Stimulated activated CD4-positive, alpha-beta T cell treated with anti-CD3 and anti-CD28 coated beads, Interleukin-2, amount 100 ng/mL, for 48 hours (primary cell): ENCODE measurements at regions not wholly inside any gene's neighbourhood (a gene's known extent, or its start where the extent isn't known, plus 50 kb on each side); places are given as distances from the start of the nearest gene placed in this dataset.

Source experiments
- DNase-seq, 2 donors: peaks; one replicate each; pipeline ENCODE4 v3.0.0-alpha.2; 2020

GRCh38 chr3:30122359-30122758 lies 484.0 kb upstream of the TGFBR2 start:
- no peak for DNase-seq

DNA sequence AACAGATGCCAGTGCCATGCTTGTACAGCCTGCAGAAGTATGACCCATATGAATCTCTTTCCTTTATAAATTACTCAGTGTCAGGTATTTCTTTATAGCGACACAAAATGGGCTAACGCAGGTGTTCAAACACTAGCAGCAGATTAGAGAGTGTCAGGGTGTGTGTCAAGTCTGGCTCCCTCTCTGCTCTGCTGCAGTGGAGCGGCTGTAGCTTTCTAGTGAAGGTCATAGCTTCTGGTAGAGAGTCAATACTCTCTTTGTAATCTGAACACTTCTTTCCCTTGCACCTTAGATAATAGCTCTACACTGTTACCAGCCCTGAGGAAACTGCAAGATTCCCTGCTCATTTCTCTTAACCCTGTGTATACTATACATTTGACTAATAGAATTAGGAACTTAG lies 483.2 kb upstream of the TGFBR2 start:
- DNase-seq, result no peak

- DNase-seq, result no peak
These were observed 482.6 kb upstream of the TGFBR2 start for GRCh38 chr3:30123755-30124154.

DNA sequence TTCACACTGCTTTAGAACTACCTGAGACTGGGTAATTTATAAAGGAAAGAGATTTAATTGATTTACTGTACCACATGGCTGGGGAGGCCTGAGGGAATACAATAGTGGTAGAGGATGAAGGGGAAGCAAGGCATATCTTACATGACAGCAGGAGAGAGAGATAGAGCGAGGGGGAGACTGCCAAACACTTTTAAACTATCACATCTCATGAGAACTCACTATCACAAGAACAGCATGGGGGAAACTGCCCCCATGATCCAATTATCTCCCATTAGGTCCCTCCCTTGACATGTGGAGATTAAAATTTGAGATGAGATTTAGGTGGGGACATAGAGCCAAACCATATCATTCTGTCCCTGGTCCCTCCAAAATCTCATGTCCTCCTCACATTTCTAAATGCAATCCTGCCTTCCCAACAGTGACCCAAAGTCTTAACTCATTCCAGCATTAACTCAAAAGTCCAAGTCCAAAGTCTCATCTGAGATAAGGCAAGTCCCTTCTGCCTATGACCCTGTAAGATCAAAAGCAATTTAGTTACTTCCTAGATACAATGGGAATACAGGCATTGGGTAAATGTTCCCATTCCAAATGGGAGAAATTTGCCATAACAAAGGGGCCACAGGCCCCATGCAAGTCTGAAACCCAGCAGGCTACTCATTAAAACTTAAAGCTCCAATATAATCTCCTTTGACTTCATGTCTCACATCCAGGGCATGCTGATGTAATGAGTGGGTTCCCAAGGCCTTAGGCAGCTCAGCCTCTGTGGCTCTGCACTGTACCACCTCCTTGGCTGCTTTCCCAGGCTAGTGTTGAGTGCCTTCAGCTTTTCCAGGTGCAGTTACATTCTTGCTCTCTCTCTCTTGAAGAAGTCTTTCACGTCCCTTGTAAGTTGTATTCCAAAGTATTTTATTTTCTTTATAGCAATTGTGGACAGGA lies 481.7 kb upstream of the TGFBR2 start:
- no peak for DNase-seq

DNA sequence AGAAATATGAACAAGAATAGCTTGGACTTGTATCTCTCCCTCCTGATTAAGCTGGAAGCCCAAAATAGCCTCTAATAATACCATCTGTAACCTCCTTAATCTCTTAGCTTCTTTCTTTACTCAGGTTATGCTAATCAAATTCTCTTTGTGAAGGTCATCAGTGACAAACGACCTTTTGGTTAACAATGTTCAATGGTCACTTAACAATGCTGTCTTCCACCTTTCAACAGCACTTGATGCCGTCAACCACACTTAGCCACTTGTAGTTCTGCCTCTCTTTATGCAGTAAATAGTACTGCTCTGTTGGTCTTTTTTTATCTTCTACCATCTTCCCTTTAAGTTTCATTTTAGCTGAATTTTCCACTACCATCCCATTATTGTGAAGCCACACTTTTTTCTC lies 476.6 kb upstream of the TGFBR2 start:
- no peak for DNase-seq

- DNase-seq, result no peak
These were observed 476.0 kb upstream of the TGFBR2 start for GRCh38 chr3:30130391-30130790.

DNA sequence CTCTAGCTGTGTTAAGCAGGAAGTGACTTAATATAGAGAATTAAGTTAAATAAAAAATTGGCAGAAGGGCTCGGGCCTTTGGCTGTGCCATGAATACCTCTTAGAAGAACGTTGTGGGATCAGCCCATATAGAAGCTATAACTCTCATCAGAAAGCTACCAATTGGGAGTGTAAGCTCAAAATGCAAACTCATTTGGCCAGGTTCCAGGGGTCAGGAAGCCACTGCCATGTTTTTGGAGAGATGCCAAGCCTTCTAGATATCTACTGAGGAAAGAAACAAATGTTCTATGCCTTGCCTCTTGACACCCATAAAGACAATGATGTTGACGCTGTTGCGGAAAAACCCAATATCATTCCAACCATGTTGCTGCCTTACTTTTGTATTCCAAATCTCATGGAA lies 475.2 kb upstream of the TGFBR2 start:
- DNase-seq, result no peak

GRCh38 chr3:30135190-30135589 lies 471.2 kb upstream of the TGFBR2 start:
- DNase-seq, result no peak

DNA sequence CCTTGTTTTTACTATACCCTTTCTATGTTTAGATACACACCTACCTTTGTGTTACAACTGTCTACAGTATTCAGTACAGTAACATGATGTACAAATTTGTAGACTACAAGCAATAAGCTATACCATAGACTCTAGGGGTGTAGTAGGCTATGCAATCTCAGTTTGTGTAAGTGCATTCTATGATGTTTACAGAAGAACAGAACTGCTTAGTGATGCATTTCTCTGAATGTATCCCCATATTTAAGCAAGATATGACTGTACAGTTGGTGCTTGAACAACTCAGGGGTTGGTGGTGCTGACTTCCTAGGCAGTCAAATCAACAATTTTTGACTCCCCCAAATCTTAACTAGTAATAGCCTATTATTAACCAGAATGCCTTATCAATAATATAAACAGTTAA lies 467.1 kb upstream of the TGFBR2 start:
- DNase-seq, result no peak

DNA sequence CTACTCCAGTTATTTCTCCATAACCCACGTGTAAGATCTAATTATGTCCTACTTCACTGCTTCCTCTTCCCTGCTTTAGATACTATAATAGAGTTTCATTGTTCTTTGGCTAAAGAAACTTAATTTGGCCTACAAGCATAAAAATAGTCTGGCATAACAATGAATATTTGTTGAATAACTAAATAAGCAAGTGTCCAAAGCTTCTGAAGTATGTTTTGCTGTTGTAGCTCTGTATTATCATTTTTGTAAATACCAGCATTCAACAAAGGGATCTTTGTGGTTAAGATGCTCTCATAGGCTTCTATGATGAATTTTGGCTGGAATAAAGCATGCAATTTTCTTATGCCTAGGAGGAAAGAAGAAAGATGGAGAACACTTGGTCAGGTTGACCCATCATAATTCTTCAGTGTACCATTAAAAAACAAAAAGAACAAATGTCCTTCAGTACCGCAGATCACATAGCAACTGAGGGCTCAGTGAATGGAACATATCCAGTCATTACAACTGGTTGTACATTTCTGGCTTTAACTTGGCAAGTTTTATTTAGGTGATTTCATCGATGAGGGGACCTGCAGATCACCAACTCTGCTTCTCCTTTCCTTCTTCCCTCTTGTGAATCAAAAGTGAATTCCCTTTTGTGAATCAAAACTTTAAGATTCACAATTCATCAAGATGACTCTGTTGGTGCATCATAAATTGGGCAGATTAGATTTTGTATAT lies 465.9 kb upstream of the TGFBR2 start:
- DNase-seq, result no peak

- DNase-seq, result no peak
These were observed 465.2 kb upstream of the TGFBR2 start for GRCh38 chr3:30141178-30141581.

GRCh38 chr3:30141927-30142326 lies 464.5 kb upstream of the TGFBR2 start:
- DNase-seq, result no peak

GRCh38 chr3:30142946-30143345 lies 463.5 kb upstream of the TGFBR2 start:
- DNase-seq, result no peak

GRCh38 chr3:30145281-30145680 lies 461.1 kb upstream of the TGFBR2 start:
- no peak for DNase-seq

GRCh38 chr3:30146978-30147377 lies 459.4 kb upstream of the TGFBR2 start:
- no peak for DNase-seq

- DNase-seq, result no peak
These were observed 451.5 kb upstream of the TGFBR2 start for GRCh38 chr3:30154853-30155252.

GRCh38 chr3:30155755-30156154 lies 450.6 kb upstream of the TGFBR2 start:
- DNase-seq, result no peak

- DNase-seq, result no peak
These were observed 449.6 kb upstream of the TGFBR2 start for GRCh38 chr3:30156586-30157498.

DNA sequence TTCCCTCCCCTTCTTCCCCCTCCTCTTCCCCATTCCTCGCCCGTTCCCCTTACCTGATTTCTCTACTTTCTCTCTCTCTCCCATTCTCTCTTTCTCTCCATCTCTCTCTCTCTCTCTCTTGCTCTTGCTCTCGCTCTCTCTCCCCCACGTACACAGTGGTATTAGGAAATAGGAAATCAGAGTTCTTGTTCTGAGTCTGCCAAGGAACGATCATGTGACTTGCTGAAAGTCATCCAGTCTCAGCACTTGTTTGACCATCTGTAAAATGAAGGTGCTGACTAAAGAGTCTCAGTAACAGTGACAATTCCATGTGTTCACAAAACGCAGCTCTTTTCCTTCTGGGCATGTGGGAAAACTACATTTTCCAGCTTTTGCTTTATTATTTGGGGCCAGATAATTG lies 445.0 kb upstream of the TGFBR2 start:
- DNase-seq, result no peak

GRCh38 chr3:30162579-30162978 lies 443.8 kb upstream of the TGFBR2 start:
- DNase-seq, result no peak

- no peak for DNase-seq
These were observed 439.9 kb upstream of the TGFBR2 start for GRCh38 chr3:30166535-30166934.

- no peak for DNase-seq
These were observed 438.8 kb upstream of the TGFBR2 start for GRCh38 chr3:30167541-30168011.

GRCh38 chr3:30169487-30169886 lies 436.9 kb upstream of the TGFBR2 start:
- DNase-seq, result no peak
